Stimulated activated CD4-positive, alpha-beta T cell treated with anti-CD3 and anti-CD28 coated beads, Interleukin-4, amount 100 ng/mL, for 24 hours (primary cell): ENCODE measurements at regions not wholly inside any gene's neighbourhood (a gene's known extent, or its start where the extent isn't known, plus 50 kb on each side); places are given as distances from the start of the nearest gene placed in this dataset.
"Not testable (repeated sequence)": the region's sequence is repeated elsewhere in the genome, so short reads cannot be mapped to it uniquely, and the experiment has no call there.

Experiments used
- DNase-seq: peaks from one replicate; pipeline ENCODE4 v3.0.0-alpha.2; 2020

DNA sequence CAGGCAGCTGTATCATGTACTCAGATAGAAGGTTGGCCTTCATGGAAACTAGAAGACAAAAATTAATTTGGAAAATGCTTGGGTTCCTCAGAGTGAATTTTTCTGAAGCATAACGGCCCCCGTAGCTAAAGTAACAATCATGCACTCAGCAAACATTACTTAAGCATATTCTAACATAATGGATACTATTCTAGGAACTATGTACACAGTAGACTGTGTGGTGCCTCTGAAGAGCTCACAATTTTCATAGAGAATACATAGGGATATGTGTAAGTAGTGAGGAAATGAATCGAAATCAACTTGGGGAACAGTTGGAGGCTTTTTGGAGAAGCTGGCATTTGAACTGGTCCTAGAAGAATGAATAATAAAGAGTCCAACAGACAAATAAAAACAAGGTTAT, 1045.0 kb downstream of the GLUD2 start:
- no peak for DNase-seq

GRCh38 chrX:122092978-122093377, 1045.6 kb downstream of the GLUD2 start:
- DNase-seq = no peak

- no peak for DNase-seq
Measured at GRCh38 chrX:122094611-122095010, 1047.2 kb downstream of the GLUD2 start.

GRCh38 chrX:122113376-122113775, 1066.0 kb downstream of the GLUD2 start:
- DNase-seq = no peak

DNA sequence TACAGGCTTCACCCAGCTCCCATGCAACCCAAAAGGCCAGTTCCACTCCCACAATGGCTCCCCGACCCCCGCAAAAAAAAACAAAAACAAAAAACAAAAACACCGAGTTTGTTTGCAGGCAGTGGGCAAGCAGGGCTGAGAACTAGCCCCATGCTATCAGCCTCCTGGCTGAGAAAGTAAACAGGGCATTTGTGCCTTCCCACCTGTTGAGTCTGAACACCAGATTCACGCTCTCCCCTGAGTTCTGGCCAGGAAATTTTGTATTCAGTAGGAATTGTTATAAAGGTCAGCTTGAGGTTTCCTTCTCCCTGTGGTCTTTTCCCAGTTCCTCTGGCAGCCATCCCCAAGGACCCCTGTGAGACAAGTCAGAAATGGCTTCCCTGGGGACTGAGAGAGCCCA, 1066.5 kb downstream of the GLUD2 start:
- no peak for DNase-seq

DNA sequence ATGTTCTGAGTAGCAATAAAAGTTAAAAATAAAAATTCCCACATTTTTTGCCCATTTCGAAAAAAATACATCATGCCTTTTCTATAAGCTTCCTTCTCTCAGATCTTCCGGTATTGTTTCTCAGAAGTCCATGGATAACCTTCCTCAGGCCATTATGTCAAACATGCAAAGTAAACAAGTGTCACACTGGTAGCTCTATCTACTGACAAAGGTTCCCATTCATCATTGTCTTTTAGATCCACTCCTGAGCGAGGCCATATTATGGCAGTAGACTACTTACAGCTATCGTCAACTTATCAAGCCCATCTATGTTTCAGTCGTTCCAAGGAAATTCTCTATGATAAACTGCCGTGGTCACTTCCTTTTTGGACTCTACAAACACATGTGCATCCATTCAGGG, 1068.2 kb downstream of the GLUD2 start:
- DNase-seq = no peak

DNA sequence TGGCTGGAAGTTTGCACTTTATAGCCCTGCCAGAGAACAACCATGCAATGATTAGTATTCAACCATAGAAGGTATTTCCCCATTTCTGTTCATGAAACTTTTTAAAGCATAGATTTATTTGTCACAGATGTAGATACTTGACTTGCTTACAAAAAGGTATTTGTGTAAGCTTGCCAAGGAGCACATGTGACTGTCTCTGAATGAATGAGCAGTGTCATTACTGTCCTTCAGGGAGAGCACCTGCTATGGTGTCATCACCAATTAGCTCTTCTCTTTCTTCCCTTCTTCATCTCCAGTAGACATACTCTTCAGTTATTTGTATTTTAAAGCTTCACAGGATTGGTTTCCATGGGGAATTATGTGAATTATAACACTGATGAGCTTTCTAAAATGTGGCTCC, 1064.7 kb upstream of the GRIA3 start:
- no peak for DNase-seq

DNA sequence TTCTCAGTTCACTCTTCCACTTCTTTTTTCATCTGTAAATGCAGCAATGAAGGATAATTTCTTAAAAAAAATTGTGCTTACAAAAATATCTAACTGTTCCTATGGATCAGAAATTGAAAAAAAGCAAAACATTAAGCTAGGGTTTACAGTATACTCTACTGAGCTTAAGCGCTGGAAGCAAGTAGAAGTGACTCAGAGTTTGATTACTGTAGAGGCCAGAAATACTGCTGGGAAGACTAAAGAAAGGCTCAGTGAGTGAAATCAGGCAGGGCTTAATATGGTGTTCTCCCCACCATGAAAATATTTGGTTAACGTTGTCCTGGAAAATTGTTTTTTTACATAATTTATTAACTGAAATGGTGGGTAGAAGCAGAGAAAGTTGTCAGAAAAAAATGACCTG, 1061.8 kb upstream of the GRIA3 start:
- no peak for DNase-seq

- DNase-seq = no peak
Measured at GRCh38 chrX:122133478-122133877, 1050.6 kb upstream of the GRIA3 start.

- DNase-seq = no peak
Measured at GRCh38 chrX:122134291-122134690, 1049.8 kb upstream of the GRIA3 start.

GRCh38 chrX:122135070-122135469, 1049.0 kb upstream of the GRIA3 start:
- no peak for DNase-seq

DNA sequence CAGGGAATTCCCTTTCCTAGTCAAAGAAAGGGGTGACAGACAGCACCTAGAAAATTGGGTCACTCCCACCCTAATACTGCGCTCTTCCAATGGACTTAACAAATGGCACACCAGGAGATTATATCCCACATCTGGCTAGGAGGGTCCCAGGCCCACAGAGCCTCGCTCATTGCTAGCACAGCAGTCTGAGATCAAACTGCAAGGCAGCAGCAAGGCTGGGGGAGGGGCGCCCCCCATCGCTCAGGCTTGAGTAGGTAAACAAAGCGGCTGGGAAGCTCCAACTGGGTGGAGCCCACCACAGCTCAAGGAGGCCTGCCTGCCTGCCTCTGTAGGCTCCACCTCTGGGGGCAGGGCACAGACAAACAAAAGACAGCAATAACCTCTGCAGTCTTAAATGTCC, 1043.9 kb upstream of the GRIA3 start:
- DNase-seq = not testable (repeated sequence)

DNA sequence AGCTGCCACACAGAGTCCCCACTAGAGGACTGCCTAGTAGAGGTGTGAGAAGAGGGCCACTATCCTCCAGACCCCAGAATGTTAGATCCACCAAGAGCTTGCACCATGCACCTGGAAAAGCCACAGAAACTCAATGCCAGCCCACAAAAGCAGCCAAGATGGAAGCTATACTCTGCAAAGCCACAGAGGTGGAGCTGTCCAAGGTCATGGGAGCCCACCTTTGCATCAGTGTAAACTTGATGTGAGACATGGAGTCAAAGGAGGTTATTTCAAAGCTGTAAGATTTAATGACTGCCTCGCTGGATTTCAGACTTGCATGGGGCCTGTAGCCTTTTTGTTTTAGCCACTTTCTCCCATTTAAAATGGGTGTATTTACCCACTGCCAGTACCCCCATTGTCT, 1030.1 kb upstream of the GRIA3 start:
- no peak for DNase-seq

GRCh38 chrX:122168241-122168640, 1015.8 kb upstream of the GRIA3 start:
- DNase-seq = no peak

DNA sequence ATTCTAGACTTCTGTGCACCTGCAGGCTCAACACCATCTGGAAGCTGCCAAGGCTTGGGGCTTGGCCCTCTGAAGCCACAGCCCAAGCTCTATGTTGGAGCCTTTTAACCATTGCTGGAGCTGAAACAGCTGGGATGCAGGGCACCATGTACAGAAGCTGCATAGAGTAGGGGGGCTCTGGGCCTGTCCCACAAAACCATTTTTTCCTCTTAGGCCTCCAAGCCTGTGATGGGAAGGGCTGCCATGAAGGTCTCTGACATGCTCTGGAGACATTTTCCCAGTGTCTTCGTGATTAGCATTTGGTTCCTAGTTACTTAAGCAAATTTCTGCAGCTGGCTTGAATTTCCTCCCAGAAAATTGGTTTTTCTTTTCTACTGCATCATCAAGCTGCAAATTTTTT, 999.3 kb upstream of the GRIA3 start:
- no peak for DNase-seq

DNA sequence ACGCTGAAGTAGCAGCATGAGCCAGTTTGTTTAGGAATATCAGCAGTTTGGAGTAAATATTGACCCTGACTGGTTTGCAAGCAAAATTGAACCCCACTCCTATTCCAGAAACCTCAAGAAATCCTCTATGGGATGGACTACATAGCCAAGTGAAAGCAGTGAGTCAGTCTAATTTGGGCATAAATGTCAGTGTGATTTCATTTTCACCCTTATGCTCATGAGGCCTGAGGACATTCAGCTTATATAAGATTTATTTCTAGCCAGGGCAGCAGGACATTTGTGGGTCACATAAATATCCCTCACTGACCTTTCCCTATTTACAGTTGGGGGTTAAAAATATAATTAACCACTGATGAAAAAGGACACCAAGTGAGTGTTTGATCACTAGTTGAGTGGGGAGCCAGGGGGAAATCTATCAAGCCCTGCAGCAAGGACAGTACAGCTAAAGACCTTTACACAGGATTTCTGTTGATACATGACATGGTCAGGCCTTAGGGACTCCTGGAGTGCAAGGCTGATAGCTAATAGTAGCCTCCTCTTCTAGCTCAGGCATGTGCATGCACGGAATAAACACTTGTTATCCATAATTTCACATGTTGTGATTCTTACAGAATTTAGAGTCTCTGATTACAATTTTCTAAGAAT, 996.9 kb upstream of the GRIA3 start:
- no peak for DNase-seq

GRCh38 chrX:122188751-122189150, 995.3 kb upstream of the GRIA3 start:
- DNase-seq = no peak

- no peak for DNase-seq
Measured at GRCh38 chrX:122196343-122196742, 987.7 kb upstream of the GRIA3 start.

DNA sequence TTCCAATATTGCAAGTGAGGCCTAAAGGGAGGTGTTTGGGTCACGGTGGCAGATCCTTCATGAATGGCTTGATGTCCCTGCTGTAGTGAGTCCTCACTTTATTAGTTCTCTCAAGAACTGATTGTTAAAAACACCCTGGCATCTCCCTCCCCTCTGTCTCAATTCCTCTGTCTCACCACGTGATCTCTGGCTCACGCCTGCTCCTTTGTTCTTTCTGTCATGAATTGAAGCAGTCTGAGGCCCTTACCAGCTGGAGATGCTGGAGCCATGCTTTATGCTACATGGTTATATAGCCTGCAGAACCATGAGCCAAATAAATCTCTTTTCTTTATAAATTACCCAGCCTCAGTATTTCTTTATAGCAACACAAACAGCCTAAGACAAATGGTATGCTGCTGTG, 980.7 kb upstream of the GRIA3 start:
- no peak for DNase-seq

- no peak for DNase-seq
Measured at GRCh38 chrX:122218666-122219065, 965.4 kb upstream of the GRIA3 start.

DNA sequence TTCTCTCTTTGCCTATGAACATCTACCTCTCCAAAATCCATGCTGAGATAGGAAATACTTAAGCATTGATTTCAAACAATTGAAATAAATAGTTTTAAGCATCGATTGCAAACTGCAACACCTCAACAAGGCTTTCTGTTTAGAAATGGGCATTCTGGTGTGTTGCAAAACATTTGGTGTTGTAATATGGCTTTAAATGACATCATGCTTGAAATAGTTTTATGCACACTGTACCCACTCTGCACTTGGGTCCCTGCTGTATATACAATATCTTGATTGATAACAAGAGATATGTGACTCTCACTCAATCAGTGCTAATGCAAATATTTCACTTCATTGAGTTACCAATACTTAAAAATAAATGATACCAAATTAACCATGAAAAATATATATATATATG, 964.9 kb upstream of the GRIA3 start:
- DNase-seq = no peak

- DNase-seq = no peak
Measured at GRCh38 chrX:122219735-122220134, 964.3 kb upstream of the GRIA3 start.

DNA sequence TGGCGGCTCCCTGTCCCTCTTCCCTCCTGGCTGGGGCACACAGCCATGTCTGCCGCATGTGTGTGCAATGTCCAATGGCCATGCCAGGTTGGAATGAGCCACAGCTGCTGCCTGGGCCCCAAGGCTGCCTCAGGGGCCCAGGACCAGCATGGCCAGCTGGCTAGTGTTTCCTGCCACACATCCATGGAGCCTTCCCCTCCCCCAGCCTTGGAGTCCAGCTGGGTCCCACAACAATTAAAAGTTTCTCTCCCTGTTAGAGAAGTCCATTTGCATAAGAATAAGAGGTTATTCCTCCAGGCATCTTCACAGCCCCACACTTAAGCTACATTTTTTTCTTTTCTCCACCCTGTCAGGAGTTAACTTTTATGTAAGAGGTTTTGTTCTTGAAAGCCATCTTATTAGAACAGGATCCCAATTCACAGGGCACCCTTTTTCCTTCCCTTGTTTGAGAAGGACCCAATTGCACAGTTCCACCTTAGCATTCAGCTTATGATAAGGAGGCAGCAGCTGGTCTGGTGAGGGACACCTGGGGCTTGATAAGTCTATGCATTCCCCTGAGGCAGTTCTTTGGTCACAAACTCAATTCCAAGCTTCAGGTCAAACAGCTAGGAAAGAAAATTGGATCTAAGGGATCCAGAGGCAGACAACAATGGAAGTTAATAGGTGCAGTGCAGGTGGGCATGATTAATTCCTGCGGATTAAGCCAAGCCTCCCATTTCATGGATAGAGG, 963.3 kb upstream of the GRIA3 start:
- no peak for DNase-seq

DNA sequence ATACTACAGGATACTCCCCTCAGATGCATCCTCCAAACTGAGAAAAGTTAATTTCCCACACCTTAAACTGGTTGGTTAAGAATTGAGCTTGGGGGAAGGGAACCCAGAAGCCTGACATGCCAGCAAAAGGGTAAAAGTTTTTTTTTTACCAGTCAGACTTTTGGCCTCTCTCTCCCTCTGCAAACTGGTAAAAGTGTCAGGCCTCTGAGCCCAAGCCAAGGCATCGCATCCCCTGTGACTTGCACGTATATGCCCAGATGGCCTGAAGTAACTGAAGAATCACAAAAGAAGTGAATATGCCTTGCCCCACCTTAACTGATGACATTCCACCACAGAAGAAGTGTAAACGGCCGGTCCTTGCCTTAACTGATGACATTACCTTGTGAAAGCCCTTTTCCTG, 962.3 kb upstream of the GRIA3 start:
- not testable (repeated sequence) for DNase-seq

DNA sequence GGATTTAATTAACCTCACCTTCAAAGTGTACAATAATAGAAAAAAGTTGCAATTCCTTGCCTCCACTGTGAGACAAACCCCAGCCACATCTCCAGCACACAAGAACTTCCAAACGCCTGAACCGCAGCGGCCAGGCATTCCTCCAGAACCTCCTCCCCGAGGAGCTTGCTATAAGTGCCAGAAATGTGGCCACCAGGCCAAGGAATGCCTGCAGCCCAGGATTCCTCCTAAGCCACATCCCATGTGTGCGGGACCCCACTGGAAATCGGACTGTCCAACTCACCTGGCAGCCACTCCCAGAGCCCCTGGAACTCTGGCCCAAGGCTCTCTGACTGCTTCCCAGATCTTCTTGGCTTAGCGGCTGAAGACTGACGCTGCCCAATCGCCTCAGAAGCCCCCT, 959.9 kb upstream of the GRIA3 start:
- DNase-seq = not testable (repeated sequence)
